ENCODE measurements at regions not wholly inside any gene's neighbourhood (a gene's known extent, or its start where the extent isn't known, plus 50 kb on each side); places are given as distances from the start of the nearest gene placed in this dataset.

DNA sequence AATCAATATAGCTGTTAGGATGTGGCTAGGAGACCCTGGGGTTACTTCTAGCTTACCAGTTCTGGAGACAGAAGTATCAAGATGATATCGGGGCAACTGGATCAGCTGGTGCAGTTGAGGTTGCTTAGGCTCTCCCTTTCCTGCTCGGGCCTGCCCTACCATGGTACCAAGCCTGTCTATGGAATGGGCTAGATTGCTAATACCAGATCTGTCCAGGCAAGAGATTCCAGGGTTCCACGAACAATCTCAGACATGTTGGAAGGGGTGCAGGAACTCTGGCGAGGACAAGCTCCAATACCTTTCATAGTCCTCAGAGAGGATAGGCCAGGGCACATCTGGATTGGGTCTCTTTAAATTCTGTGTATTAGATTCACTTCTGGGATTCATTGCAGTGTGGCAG is 53.8 kb downstream of the ADM start:
- Histone ChIP-seq H3K4me3 (no peak overlapping the region), H3K9ac (ENCODE audit: low read depth in 2 of 2, low read length in 2 of 2) (no peak overlapping the region), H3K4me1 (no peaks in the 10 kb centered on the region), H3K36me3 (no peaks in the 10 kb centered on the region), H3K27me3 (no peaks in the 10 kb centered on the region), H3K27ac (no peak overlapping the region), H3K9me3 (no peaks in the 10 kb centered on the region)
- TF ChIP-seq, protein P1, sequence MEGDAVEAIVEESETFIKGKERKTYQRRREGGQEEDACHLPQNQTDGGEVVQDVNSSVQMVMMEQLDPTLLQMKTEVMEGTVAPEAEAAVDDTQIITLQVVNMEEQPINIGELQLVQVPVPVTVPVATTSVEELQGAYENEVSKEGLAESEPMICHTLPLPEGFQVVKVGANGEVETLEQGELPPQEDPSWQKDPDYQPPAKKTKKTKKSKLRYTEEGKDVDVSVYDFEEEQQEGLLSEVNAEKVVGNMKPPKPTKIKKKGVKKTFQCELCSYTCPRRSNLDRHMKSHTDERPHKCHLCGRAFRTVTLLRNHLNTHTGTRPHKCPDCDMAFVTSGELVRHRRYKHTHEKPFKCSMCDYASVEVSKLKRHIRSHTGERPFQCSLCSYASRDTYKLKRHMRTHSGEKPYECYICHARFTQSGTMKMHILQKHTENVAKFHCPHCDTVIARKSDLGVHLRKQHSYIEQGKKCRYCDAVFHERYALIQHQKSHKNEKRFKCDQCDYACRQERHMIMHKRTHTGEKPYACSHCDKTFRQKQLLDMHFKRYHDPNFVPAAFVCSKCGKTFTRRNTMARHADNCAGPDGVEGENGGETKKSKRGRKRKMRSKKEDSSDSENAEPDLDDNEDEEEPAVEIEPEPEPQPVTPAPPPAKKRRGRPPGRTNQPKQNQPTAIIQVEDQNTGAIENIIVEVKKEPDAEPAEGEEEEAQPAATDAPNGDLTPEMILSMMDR (IDR thresholded peaks at IDR 0.05), result no peak
- no peak for DNase-seq
- intact Hi-C loops (cut with DNase I), result no loop called here

DNA sequence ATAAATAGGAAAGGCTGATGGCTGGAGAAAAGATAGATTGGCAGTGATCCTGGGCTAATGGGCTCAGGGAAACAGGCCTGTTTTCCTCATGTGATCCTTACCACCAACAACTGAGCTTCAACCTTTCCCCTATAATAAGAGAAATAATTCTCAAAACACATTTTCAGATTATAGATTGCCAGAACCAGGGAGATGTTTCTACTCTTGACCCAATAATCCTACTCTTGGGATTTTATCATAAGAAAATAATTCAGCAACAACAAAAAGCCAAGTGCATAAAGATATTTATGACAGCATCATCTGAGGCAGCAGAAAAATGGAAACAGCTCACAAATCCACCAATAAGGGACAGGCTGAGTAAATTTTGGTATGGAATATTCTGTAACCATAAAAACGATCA is 54.3 kb downstream of the ADM start:
- Histone ChIP-seq H3K4me3 (no peak overlapping the region), H3K27me3 (no peaks in the 10 kb centered on the region), H3K36me3 (no peaks in the 10 kb centered on the region), H3K4me1 (no peaks in the 10 kb centered on the region), H3K9me3 (no peaks in the 10 kb centered on the region), H3K9ac (ENCODE audit: low read depth in 2 of 2, low read length in 2 of 2) (no peak overlapping the region), H3K27ac (no peak overlapping the region)
- no peak for DNase-seq
- TF ChIP-seq, protein P1 (IDR thresholded peaks at IDR 0.05), result no peak
- intact Hi-C loops (cut with DNase I), result no loop called here

DNA sequence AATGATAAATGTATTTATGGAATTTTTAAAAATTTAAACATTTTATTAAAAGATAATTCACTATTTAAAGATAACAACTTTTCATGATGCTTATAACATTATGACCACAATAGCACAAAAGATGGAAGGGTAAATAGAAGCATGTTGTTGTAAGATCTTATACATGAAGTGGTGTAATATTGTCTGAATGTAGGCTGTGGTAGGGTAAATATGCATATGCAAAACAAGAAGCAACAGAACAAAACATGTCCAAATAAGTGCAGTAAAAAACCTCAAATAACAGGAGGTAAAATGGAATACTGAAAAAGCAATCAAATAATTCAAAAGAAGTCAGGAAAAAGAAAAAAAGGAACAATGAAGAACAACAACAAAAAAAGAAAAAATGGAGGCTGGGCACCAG is 56.0 kb downstream of the ADM start:
- DNase-seq, result no peak
- no peaks in the 10 kb centered on the region for H3K9me3 ChIP-seq
- no peak overlapping the region for H3K27ac ChIP-seq
- no peaks in the 10 kb centered on the region for H3K27me3 ChIP-seq
- no peaks in the 10 kb centered on the region for H3K4me1 ChIP-seq
- TF ChIP-seq, protein P1 (IDR thresholded peaks at IDR 0.05), result no peak
- intact Hi-C loops (cut with DNase I), result no loop called here
- no peak overlapping the region for H3K4me3 ChIP-seq
- no peak overlapping the region for H3K9ac ChIP-seq (ENCODE audit: low read depth in 2 of 2, low read length in 2 of 2)
- H3K36me3 ChIP-seq, result no peaks in the 10 kb centered on the region

DNA sequence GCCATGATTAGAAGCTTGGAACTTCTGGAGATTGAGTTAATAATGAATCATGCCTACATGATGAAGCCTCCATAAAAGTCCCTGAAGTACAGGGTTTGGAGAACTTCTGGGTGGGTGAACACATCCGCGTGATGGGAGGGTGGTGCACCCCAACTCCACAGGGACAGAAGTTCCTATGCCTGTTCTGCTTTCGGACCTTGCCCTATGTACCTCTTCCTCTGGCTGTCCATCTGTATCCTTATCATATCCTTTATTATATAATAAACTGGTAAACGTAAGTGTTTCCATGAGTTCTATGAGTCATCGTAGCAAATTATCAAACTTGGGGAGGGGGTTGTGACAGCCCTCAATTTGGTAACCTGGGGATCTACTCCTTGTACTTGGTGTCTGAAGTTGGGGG is 60.2 kb downstream of the ADM start:
- H3K9me3 ChIP-seq, result no peaks in the 10 kb centered on the region
- no peaks in the 10 kb centered on the region for H3K27me3 ChIP-seq
- H3K27ac ChIP-seq, result no peak overlapping the region
- H3K9ac ChIP-seq (ENCODE audit: low read depth in 2 of 2, low read length in 2 of 2), result no peak overlapping the region
- TF ChIP-seq, protein P1 (IDR thresholded peaks at IDR 0.05), result no peak
- H3K4me3 ChIP-seq, result no peak overlapping the region
- no peaks in the 10 kb centered on the region for H3K4me1 ChIP-seq
- H3K36me3 ChIP-seq, result no peaks in the 10 kb centered on the region
- DNase-seq, result no peak
- intact Hi-C loops (cut with DNase I), result loop anchor here (5.0 kb wide), 1 partner anchor 158 kb away; no protein-coding TSS in a partner anchor

DNA sequence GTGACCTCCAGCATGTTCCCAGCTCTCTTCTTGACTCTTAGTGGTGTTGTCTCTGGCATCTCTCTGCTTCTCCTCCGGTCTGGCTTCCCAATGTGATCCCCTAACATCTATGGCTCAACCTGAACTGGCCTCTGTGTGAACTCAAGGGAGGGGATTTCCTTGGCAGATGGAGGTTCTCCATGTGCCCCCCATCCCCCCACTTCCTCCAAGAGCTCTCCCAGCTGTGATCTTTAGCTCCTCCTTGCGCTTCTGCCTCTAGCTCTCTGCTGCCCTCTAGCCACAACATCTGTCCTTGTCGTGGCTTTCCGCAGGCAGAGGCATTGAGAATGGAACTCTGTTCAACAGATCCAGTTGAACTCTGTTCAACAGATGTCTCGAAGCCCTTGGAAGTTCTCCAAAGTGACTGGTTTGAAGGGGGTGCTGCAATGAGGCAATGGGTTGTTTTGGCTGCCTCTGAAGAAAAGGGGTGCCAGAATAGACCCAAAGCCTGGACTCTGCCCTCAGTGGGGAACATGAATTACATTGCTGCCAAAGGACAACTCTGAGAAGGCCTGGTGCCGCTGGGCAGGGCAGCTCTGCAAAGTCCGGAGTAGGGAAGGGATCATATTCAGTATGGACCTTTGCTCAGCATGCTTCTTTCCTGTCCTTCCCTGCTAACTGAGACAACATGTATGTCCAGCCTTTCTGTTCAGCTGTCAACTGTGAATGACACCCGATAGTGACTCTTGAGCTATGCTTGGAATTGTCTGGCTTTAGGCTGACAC is 61.9 kb downstream of the ADM start:
- Histone ChIP-seq H3K36me3 (no peaks in the 10 kb centered on the region), H3K9me3 (no peaks in the 10 kb centered on the region), H3K4me3 (no peak overlapping the region), H3K27me3 (no peaks in the 10 kb centered on the region), H3K9ac (ENCODE audit: low read depth in 2 of 2, low read length in 2 of 2) (no peak overlapping the region), H3K27ac (no peak overlapping the region), H3K4me1 (no peaks in the 10 kb centered on the region)
- DNase-seq, result peak; percentile 86
- intact Hi-C loops (cut with DNase I), result loop anchor here (5.0 kb wide), 1 partner anchor 159 kb away; no protein-coding TSS in a partner anchor
- TF ChIP-seq, protein P1 (IDR thresholded peaks at IDR 0.05), result peak; percentile 82
